Tibial artery (tissue), 4 donors: ENCODE measurements at regions not wholly inside any gene's neighbourhood (a gene's known extent, or its start where the extent isn't known, plus 50 kb on each side); places are given as distances from the start of the nearest gene placed in this dataset.
"Not testable (repeated sequence)": the region's sequence is repeated elsewhere in the genome, so short reads cannot be mapped to it uniquely, and the experiment has no call there.

Source experiments
- DNase-seq, 2 donors: peaks; one replicate each; pipeline ENCODE4 v3.0.0-alpha.2; 2019
- H3K27ac ChIP-seq, 2 donors: fragments of 200-600 bp; sonication (generic) in 1 of 2; 1 replicate in 1 of 2; 2 replicates in 1 of 2; pipeline ENCODE4 v1.5.1; 2018 to 2019; ENCODE audit warnings: mild to moderate bottlenecking in 1 of 2
- H3K27me3 ChIP-seq, 2 donors: fragments of 200-600 bp; sonication (generic) in 1 of 2; one replicate each; pipeline versions ENCODE4 v1.5.1 to v1.6.0; 2016 to 2019
- H3K36me3 ChIP-seq, 3 donors: fragments of 200-600 bp; sonication (generic) in 2 of 3; one replicate each; pipeline ENCODE4 v1.5.1; 2016 to 2019; ENCODE audit warnings: mild to moderate bottlenecking in 2 of 3
- H3K4me1 ChIP-seq, 4 donors: fragments of 200-600 bp; sonication (generic) in 2 of 4; 1 replicate in 3 of 4; 2 replicates in 1 of 4; pipeline ENCODE4 v1.5.1; 2016 to 2019
- H3K4me3 ChIP-seq, 2 donors: fragments of 200-600 bp; sonication (generic) in 1 of 2; 1 replicate in 1 of 2; 2 replicates in 1 of 2; pipeline ENCODE4 v1.5.1; 2018 to 2019; ENCODE audit warnings: mild to moderate bottlenecking in 2 of 2
- H3K9me3 ChIP-seq, 3 donors: fragments of 200-600 bp; sonication (generic) in 1 of 3; one replicate each; pipeline ENCODE4 v1.5.1; 2016 to 2019
- intact Hi-C: fragments of 100-400 bp; cut with DNase I; formaldehyde crosslinking; loops from one replicate; pipeline ENCODE4 v1.15.0; 2023; ENCODE audit warnings: low total_unique reads
- TF ChIP-seq, protein P1 (sequence below), 2 experiments: fragments of 200-600 bp in 1 of 2; fragments of 450-650 bp in 1 of 2; IDR thresholded peaks; one replicate each; pipeline ENCODE4 v1.5.1; 2017 to 2019; ENCODE audit warnings: antibody characterized with exemption in 2 of 2, mild to moderate bottlenecking in 1 of 2, moderate library complexity in 1 of 2

- no peak for DNase-seq
- H3K27me3 ChIP-seq, result no peaks in the 10 kb centered on the region
- TF ChIP-seq, protein P1, sequence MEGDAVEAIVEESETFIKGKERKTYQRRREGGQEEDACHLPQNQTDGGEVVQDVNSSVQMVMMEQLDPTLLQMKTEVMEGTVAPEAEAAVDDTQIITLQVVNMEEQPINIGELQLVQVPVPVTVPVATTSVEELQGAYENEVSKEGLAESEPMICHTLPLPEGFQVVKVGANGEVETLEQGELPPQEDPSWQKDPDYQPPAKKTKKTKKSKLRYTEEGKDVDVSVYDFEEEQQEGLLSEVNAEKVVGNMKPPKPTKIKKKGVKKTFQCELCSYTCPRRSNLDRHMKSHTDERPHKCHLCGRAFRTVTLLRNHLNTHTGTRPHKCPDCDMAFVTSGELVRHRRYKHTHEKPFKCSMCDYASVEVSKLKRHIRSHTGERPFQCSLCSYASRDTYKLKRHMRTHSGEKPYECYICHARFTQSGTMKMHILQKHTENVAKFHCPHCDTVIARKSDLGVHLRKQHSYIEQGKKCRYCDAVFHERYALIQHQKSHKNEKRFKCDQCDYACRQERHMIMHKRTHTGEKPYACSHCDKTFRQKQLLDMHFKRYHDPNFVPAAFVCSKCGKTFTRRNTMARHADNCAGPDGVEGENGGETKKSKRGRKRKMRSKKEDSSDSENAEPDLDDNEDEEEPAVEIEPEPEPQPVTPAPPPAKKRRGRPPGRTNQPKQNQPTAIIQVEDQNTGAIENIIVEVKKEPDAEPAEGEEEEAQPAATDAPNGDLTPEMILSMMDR (IDR thresholded peaks at IDR 0.05), result no peak
- intact Hi-C loops, result no loop called here
- no peaks in the 10 kb centered on the region for H3K36me3 ChIP-seq
- no peak overlapping the region for H3K27ac ChIP-seq
- no peak overlapping the region for H3K4me3 ChIP-seq
- no peaks in the 10 kb centered on the region for H3K4me1 ChIP-seq
- H3K9me3 ChIP-seq, result no peaks in the 10 kb centered on the region
Measured at GRCh38 chr13:65133094-65133493, 2097.0 kb downstream of the PCDH9 start.

GRCh38 chr13:65125236-65125635 is 2104.9 kb downstream of the PCDH9 start:
- no peak overlapping the region for H3K4me3 ChIP-seq
- no peaks in the 10 kb centered on the region for H3K36me3 ChIP-seq
- H3K27me3 ChIP-seq, result no peaks in the 10 kb centered on the region
- TF ChIP-seq, protein P1 (IDR thresholded peaks at IDR 0.05), result no peak
- H3K27ac ChIP-seq, result no peak overlapping the region
- intact Hi-C loops, result no loop called here
- H3K9me3 ChIP-seq, result no peaks in the 10 kb centered on the region
- no peak for DNase-seq
- H3K4me1 ChIP-seq, result no peaks in the 10 kb centered on the region

- Histone ChIP-seq H3K27me3 (no peaks in the 10 kb centered on the region), H3K36me3 (no peaks in the 10 kb centered on the region), H3K9me3 (no peaks in the 10 kb centered on the region), H3K4me1 (no peaks in the 10 kb centered on the region), H3K27ac (no peak overlapping the region), H3K4me3 (no peak overlapping the region)
- no peak for DNase-seq
- TF ChIP-seq, protein P1 (IDR thresholded peaks at IDR 0.05), result no peak
- intact Hi-C loops, result no loop called here
Measured at GRCh38 chr13:65112531-65112941, 2117.6 kb downstream of the PCDH9 start.

- no peak overlapping the region for H3K4me3 ChIP-seq
- TF ChIP-seq, protein P1 (IDR thresholded peaks at IDR 0.05), result no peak
Measured at GRCh38 chr13:65112123-65112522, 2118.0 kb downstream of the PCDH9 start.

DNA sequence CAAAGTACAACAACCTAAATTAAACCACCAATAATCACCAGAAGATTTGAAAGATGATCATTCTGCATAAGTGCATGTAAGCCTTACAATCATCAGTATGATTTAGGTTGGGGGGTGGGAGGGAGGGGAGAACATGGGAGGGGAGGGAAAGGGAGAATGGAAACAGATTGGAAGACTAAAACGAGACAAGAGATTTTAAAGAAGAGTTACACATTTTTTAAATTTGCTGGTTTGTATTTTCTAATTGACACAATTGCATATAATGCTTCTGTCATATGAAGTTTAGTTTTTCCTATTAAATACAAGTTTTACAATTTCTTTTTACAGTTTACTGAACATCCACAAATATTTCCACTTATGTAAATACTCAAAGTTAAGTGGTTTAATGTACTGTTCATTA is 2118.9 kb downstream of the PCDH9 start:
- TF ChIP-seq, protein P1 (IDR thresholded peaks at IDR 0.05), result no peak
- DNase-seq, result no peak
- no peak overlapping the region for H3K27ac ChIP-seq
- H3K9me3 ChIP-seq, result no peaks in the 10 kb centered on the region
- H3K27me3 ChIP-seq, result no peaks in the 10 kb centered on the region
- H3K4me3 ChIP-seq, result no peak overlapping the region
- H3K36me3 ChIP-seq, result no peaks in the 10 kb centered on the region
- intact Hi-C loops, result no loop called here
- no peaks in the 10 kb centered on the region for H3K4me1 ChIP-seq

More at GRCh38 chr13:65112123-65112522, 2118.0 kb downstream of the PCDH9 start:
- intact Hi-C loops, result no loop called here
- Histone ChIP-seq H3K27me3 (no peaks in the 10 kb centered on the region), H3K36me3 (no peaks in the 10 kb centered on the region), H3K27ac (no peak overlapping the region), H3K4me1 (no peaks in the 10 kb centered on the region), H3K9me3 (no peaks in the 10 kb centered on the region)
- no peak for DNase-seq

DNA sequence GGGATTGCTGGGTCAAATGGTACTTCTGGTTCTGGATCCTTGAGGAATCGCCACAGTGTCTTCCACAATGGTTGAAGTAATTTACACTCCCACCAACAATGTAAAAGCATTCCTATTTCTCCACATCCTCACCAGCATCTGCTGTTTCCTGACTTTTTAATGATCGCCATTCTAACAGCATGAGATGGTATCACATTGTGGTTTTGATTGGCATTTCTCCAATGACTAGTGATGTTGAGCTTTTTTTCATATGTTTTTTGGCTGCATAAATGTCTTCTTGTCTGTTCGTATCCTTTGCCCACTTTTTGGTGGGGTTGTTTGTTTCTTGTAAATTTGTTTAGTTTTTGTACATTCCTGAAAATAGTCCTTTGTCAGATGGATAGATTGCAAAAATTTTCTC is 2125.7 kb downstream of the PCDH9 start:
- intact Hi-C loops, DNase-seq, H3K9me3 ChIP-seq, H3K27me3 ChIP-seq, H3K4me3 ChIP-seq, H3K36me3 ChIP-seq, H3K4me1 ChIP-seq, H3K27ac ChIP-seq: not testable (repeated sequence)
